ENCODE measurements at regions not wholly inside any gene's neighbourhood (a gene's known extent, or its start where the extent isn't known, plus 50 kb on each side); places are given as distances from the start of the nearest gene placed in this dataset.

- no peak overlapping the region for H3K4me3 ChIP-seq (ENCODE audit: low read depth, low read length)
- DNase-seq: no peak
Observed at GRCh38 chr7:92939666-92940360, 103.4 kb upstream of the CDK6 start.

GRCh38 chr7:92934096-92934495, 97.7 kb upstream of the CDK6 start:
- H3K4me3 ChIP-seq (ENCODE audit: low read depth, low read length): no peak overlapping the region
- H3K27me3 ChIP-seq (replicated peaks): no peaks in the 10 kb centered on the region
- TF ChIP-seq CTCF (IDR thresholded peaks at IDR 0.05; ENCODE audit: low read depth, low read length, missing control alignments): no peak
- H3K36me3 ChIP-seq (replicated peaks): no peaks in the 10 kb centered on the region
- in situ Hi-C loops (cut with HindIII; ENCODE audit: low pct_ligation_motif_present, low sequenced_read_pairs): no loop called here
- H3K27ac ChIP-seq: no peak overlapping the region
- no peak for DNase-seq

More at GRCh38 chr7:92939666-92940360, 103.4 kb upstream of the CDK6 start:
- Histone ChIP-seq H3K36me3 (replicated peaks) (no peaks in the 10 kb centered on the region), H3K27ac (no peak overlapping the region), H3K27me3 (replicated peaks) (no peaks in the 10 kb centered on the region)
- no peak for TF ChIP-seq CTCF (IDR thresholded peaks at IDR 0.05; ENCODE audit: low read depth, low read length, missing control alignments)
- in situ Hi-C loops (cut with HindIII; ENCODE audit: low pct_ligation_motif_present, low sequenced_read_pairs): no loop called here

GRCh38 chr7:92932450-92932849, 96.1 kb upstream of the CDK6 start:
- in situ Hi-C loops (cut with HindIII; ENCODE audit: low pct_ligation_motif_present, low sequenced_read_pairs): no loop called here
- Histone ChIP-seq H3K27me3 (replicated peaks) (no peaks in the 10 kb centered on the region), H3K27ac (no peak overlapping the region), H3K4me3 (ENCODE audit: low read depth, low read length) (no peak overlapping the region), H3K36me3 (replicated peaks) (no peaks in the 10 kb centered on the region)
- TF ChIP-seq CTCF (IDR thresholded peaks at IDR 0.05; ENCODE audit: low read depth, low read length, missing control alignments): no peak
- DNase-seq: no peak

- no peak for DNase-seq
- in situ Hi-C loops (cut with HindIII; ENCODE audit: low pct_ligation_motif_present, low sequenced_read_pairs): no loop called here
- H3K27me3 ChIP-seq (replicated peaks): no peaks in the 10 kb centered on the region
- no peak for TF ChIP-seq CTCF (IDR thresholded peaks at IDR 0.05; ENCODE audit: low read depth, low read length, missing control alignments)
- H3K27ac ChIP-seq: no peak overlapping the region
- no peak overlapping the region for H3K4me3 ChIP-seq (ENCODE audit: low read depth, low read length)
- no peaks in the 10 kb centered on the region for H3K36me3 ChIP-seq (replicated peaks)
Observed at GRCh38 chr7:92930404-92930803, 94.0 kb upstream of the CDK6 start.

- Histone ChIP-seq H3K27me3 (replicated peaks) (no peaks in the 10 kb centered on the region), H3K27ac (no peak overlapping the region), H3K4me3 (ENCODE audit: low read depth, low read length) (no peak overlapping the region), H3K36me3 (replicated peaks) (no peaks in the 10 kb centered on the region)
- in situ Hi-C loops (cut with HindIII; ENCODE audit: low pct_ligation_motif_present, low sequenced_read_pairs): no loop called here
- no peak for TF ChIP-seq CTCF (IDR thresholded peaks at IDR 0.05; ENCODE audit: low read depth, low read length, missing control alignments)
- no peak for DNase-seq
Observed at GRCh38 chr7:92926697-92927044, 90.3 kb upstream of the CDK6 start.

Data from brain microvascular endothelial cell (primary cell).